ENCODE measurements at regions not wholly inside any gene's neighbourhood (a gene's known extent, or its start where the extent isn't known, plus 50 kb on each side); places are given as distances from the start of the nearest gene placed in this dataset.

- TF ChIP-seq EZH2 (IDR thresholded peaks at IDR 0.05; ENCODE audit: insufficient read depth, poor library complexity, severe bottlenecking) (no peak), EZH2phosphoT487 (IDR thresholded peaks at IDR 0.05; ENCODE audit: insufficient read depth, low read depth) (no peak)
These were observed 459.1 kb upstream of the BCHE start for GRCh38 chr3:166296179-166296783.
